ENCODE measurements at regions not wholly inside any gene's neighbourhood (a gene's known extent, or its start where the extent isn't known, plus 50 kb on each side); places are given as distances from the start of the nearest gene placed in this dataset.
A peak's percentile ranks its signal among the peaks of the same experiment; 100 is the strongest.
"Not testable (repeated sequence)": the region's sequence is repeated elsewhere in the genome, so short reads cannot be mapped to it uniquely, and the experiment has no call there.

- TF ChIP-seq EZH2phosphoT487 (IDR thresholded peaks at IDR 0.05; ENCODE audit: borderline replicate concordance, low read depth, low read length): no peak
- TF ChIP-seq CTCF (conservative IDR thresholded peaks at IDR 0.05; ENCODE audit: low read length): no peak
- CTCF ChIA-PET (ENCODE audit: unreplicated experiment): no interaction called here
- Histone ChIP-seq H4K20me1 (ENCODE audit: insufficient read depth, low read length) (no peaks in the 10 kb centered on the region), H3K9me2 (ENCODE audit: insufficient read depth, low read length) (no peaks in the 10 kb centered on the region), H3K36me3 (ENCODE audit: insufficient read depth, low read length) (no peaks in the 10 kb centered on the region), H3K27ac (ENCODE audit: low read depth, low read length, poor library complexity, severe bottlenecking) (peak overlapping the region; percentile 89), H3K79me2 (ENCODE audit: insufficient read depth, low read depth, low read length) (no peaks in the 10 kb centered on the region), H3K9me3 (ENCODE audit: low read length) (no peaks in the 10 kb centered on the region), H3K4me2 (ENCODE audit: low read length) (peak overlapping the region; percentile 80), H2AFZ (ENCODE audit: low read length) (peak overlapping the region; percentile 68), H3K4me1 (ENCODE audit: insufficient read depth, low read length, poor library complexity, severe bottlenecking) (peaks cover 35% of the 10 kb centered on the region), H3K4me3 (ENCODE audit: low read depth, low read length, poor library complexity, severe bottlenecking) (peak overlapping the region; percentile 67)
- TSS peak; percentile 81 for BruUV-seq (replicated peaks)
- intact Hi-C loops (cut with micrococcal nuclease; ENCODE audit: unreplicated experiment): loop anchor here (1.0 kb wide), 1 partner anchor 22 kb away; no protein-coding TSS in a partner anchor
- peak; percentile 57 for DNase-seq (ENCODE audit: low spot score)
- POLR2A ChIA-PET: interaction anchor here (0.9 to 2.0 kb wide), 3 partner anchors 19 to 226 kb away, joined by 3 to 12 read pairs (median 3); no protein-coding TSS in a partner anchor
Observed at GRCh38 chr1:161420763-161421455, 53.2 kb upstream of the CFAP126 start.

- POLR2A ChIA-PET; CTCF ChIA-PET (ENCODE audit: unreplicated experiment); H3K79me2 ChIP-seq (ENCODE audit: insufficient read depth, low read depth, low read length); H3K36me3 ChIP-seq (ENCODE audit: insufficient read depth, low read length); BruUV-seq (replicated peaks); H3K4me2 ChIP-seq (ENCODE audit: low read length); H3K9me2 ChIP-seq (ENCODE audit: insufficient read depth, low read length); H3K4me3 ChIP-seq (ENCODE audit: low read depth, low read length, poor library complexity, severe bottlenecking); H3K27ac ChIP-seq (ENCODE audit: low read depth, low read length, poor library complexity, severe bottlenecking); DNase-seq (ENCODE audit: low spot score); H2AFZ ChIP-seq (ENCODE audit: low read length); H4K20me1 ChIP-seq (ENCODE audit: insufficient read depth, low read length); intact Hi-C loops (cut with micrococcal nuclease; ENCODE audit: unreplicated experiment); H3K9me3 ChIP-seq (ENCODE audit: low read length): not testable (repeated sequence)
- H3K4me1 ChIP-seq (ENCODE audit: insufficient read depth, low read length, poor library complexity, severe bottlenecking): peaks cover 35% of the 10 kb centered on the region
Observed at GRCh38 chr1:161417536-161417935, 49.9 kb upstream of the CFAP126 start.
